GM23248 (cell line): ENCODE measurements at regions not wholly inside any gene's neighbourhood (a gene's known extent, or its start where the extent isn't known, plus 50 kb on each side); places are given as distances from the start of the nearest gene placed in this dataset.

Source experiments
- EZH2 ChIP-seq: fragments of 200-600 bp; sonication (generic); IDR thresholded peaks from 2 replicates; pipeline ENCODE4 v1.6.1; 2018; ENCODE audit warnings: antibody characterized with exemption, mild to moderate bottlenecking; ENCODE audit not compliant: insufficient read depth, poor library complexity, severe bottlenecking
- EZH2phosphoT487 ChIP-seq: fragments of 200-600 bp; sonication (generic); IDR thresholded peaks from 2 replicates; pipeline ENCODE4 v1.6.1; 2018; ENCODE audit warnings: antibody characterized with exemption, moderate library complexity, mild to moderate bottlenecking, low read depth; ENCODE audit not compliant: insufficient read depth

DNA sequence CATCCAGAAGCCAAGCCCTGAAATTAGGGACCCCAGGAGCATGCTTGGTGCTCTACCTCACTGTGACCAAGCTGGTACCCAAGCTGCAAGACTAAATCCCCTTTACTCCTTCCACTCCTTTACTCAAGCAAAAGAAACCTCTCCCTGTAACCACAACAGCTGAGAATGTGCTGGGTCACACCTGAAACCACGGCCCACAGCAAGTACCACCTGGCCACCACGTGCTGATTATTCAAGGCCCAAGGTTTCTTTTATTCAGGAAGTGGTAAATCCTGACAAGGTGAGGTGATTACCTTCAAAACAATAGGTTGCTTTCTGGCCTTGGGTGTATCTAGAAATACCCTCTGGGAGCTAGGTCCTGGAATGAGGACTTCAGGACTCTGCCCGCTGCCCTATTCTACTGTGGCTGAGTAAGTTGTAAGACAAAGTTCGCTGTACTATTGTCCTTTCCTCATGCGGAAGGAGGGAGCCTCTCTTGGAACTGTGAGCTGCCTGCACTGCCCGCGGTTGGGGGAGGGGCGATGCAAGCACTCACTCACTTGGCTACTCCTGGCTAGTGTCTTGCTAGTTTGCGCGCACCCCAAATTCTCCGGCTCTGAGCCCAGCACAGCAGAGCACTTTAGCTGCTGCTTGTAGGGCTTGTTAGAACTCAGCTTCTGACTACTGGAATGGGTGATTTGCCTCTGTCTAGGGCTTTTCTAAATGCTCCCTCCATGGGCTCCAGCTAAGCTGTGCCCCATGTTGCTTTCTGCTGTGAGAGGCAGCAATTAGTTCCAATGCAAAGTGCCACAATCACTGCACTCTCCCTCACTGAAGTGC, 487.1 kb upstream of the CNTN3 start:
- no peak for TF ChIP-seq EZH2
- no peak for TF ChIP-seq EZH2phosphoT487
